Dermis blood vessel endothelial cell (primary cell): ENCODE measurements at regions not wholly inside any gene's neighbourhood (a gene's known extent, or its start where the extent isn't known, plus 50 kb on each side); places are given as distances from the start of the nearest gene placed in this dataset.

ENCODE experiments used
- DNase-seq: peaks from one replicate; pipeline ENCODE4 v3.0.0; 2010

DNA sequence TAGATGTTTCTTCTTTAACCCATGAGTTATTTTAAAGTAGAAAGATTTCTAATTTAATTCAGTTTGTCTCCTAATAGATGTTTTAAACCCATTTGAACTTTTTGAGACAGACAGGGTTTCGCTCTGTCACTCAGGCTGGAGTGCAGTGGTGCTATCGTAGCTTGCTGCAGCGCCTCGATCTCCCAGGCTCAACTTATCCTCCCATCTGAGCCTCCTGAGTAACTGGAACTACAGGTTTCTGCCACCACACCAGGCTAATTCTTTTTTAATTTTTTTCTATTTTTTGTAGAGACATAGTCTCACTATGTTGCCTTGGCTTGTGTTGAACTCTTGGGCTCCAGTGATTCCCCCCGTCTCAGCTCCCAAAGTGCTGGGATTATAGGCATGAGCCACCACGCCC is 53.0 kb upstream of the RAB18 start:
- no peak for DNase-seq

DNA sequence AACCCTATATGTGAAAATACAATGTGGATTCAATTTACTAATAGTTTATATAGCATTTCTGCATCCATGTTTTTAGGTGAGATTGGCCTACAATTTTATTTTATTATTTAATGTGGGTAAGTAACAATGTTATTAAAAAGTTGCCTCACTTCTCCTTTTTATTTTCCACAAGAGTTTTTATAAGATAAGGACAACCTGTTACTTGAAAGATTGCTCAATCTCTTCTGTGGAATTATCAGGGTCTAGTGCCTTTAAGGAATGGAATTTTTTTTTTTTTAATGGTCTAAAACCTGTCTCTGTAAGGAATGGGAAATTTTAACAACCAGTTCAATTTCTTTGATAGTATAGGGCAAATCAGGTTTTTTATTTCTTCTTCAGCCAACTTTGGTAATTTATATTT is 53.9 kb upstream of the RAB18 start:
- no peak for DNase-seq

DNA sequence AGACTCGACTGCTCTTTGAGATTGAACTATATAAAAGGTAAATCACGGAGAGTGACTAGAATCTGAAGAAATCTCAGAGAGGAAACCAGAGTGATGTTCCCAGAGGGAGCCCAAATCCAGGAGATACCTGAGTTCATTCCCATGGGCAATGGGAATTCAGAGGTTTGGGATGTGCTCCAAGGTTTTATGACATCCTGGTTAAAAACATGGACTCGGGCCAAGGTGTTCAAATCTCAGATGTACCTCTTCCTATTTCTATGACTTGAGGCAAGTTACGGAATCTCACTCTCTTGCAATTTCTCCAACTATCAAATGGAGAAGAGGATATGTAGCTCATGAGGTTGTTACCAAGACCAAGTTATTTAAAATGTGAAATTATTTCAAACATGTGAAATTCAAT is 54.5 kb upstream of the RAB18 start:
- no peak for DNase-seq

DNA sequence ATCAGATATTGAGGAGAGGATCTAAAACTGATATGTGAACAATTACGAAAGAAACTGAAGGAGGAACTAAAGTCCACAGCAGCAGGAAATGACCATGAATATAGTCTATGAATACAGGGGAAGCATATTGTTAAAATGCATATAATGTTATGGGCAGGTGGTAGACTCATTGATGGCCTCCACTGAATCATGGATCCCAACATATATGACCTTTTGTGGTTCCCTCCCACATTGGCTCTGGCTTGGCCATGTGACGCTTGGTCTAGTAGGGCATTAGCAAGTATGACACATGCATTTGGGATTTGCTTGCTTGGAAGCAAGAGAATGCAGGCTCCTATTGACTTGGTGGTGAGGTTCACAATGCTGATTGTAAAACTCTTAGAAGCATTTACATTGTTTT is 55.2 kb upstream of the RAB18 start:
- DNase-seq = no peak

- no peak for DNase-seq
These were observed 56.6 kb upstream of the RAB18 start for GRCh38 chr10:27447540-27447939.

DNA sequence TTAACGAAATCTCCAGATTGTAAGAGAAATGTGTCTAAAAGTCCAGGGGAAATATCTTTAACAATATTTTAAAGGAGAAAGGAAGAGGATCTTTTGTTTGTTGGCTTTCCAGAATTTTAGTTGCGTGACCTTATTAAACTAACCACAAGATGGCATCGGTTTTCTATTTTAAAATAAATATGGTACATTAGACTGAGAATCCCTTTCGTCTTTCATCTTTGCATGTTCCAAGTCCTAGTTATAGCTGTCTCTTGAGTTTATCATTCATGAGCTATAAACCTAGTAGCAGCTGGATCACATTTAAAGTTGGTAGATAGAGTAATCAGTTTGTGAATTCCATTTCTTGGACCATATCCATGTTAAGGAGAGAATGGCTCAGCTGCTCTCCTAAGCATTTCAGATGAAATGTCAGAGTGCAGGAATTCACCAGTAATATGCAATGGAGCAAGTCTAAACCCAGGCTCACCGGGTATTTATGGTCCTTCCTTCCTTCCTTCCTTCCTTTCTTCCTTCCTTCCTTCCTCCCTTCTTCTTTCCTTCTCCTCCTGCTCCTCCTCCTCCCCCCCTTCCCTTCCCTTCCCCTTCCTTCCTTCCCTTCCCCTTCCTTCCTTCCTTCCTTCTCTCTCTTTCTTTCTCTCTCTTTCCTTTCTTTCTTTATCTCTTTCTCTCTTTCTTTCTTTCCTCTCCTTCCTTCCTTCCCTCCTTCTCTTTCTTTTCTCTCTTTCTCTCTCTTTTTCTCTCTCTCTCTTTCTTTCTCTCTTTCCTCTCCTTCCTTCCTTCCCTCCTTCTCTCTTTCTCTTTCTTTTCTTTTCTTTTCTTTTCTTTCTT is 57.8 kb upstream of the RAB18 start:
- peak; percentile 55 for DNase-seq

GRCh38 chr10:27445070-27445469 is 59.0 kb upstream of the RAB18 start:
- DNase-seq = no peak

GRCh38 chr10:27440478-27440877 is 63.6 kb upstream of the RAB18 start:
- DNase-seq = no peak

GRCh38 chr10:27440021-27440420 is 64.1 kb upstream of the RAB18 start:
- no peak for DNase-seq

- DNase-seq = no peak
These were observed 65.0 kb upstream of the RAB18 start for GRCh38 chr10:27439101-27439500.

- DNase-seq = no peak
These were observed 66.3 kb upstream of the RAB18 start for GRCh38 chr10:27437775-27438174.

GRCh38 chr10:27436710-27437109 is 67.4 kb upstream of the RAB18 start:
- no peak for DNase-seq

DNA sequence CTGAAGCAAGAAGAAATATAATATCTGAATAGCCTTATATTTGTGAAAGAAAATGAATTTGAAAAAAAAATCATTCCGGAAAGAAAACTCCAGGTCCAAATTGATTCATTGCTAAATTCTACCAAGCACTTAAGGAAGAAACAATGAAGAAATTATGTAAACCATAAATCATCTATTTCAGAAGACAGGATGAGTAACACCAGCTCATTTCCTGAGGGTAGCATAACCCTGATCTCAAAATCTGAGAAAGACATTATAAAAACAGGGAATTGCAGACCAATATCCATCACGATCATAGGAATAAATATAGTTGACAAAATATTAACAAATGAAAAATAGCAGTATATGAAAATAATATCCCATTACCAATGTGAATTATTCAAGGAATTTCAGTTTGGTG is 70.1 kb upstream of the RAB18 start:
- DNase-seq = no peak

- DNase-seq = no peak
These were observed 77.1 kb upstream of the RAB18 start for GRCh38 chr10:27426948-27427467.

DNA sequence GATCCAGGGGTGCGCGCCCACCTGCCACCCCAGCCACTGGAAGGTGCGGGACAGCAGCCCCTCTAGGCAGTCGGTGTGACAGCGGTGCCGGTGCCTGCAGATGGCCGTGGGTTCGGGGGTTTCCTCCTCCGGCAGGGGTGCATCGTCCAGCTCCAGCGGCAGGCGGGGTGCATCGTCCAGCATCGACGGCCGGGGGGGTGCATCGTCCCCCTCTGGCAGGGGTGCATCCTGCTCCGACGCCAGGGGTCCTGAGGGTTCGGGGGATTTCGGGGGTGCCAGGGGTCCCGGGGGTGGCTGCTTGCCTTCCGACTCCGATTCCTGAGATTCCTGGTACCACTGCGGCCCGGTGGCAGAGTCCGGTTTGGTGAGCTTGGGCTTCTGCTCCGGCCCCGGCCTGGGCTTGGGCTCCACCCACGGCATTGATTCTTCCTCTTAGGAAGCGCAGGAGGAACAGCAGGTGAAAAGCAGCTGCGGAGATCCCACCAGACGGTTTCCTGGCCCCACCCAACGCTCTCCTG is 90.2 kb upstream of the RAB18 start:
- no peak for DNase-seq

GRCh38 chr10:27413387-27413786 is 90.7 kb upstream of the RAB18 start:
- no peak for DNase-seq

DNA sequence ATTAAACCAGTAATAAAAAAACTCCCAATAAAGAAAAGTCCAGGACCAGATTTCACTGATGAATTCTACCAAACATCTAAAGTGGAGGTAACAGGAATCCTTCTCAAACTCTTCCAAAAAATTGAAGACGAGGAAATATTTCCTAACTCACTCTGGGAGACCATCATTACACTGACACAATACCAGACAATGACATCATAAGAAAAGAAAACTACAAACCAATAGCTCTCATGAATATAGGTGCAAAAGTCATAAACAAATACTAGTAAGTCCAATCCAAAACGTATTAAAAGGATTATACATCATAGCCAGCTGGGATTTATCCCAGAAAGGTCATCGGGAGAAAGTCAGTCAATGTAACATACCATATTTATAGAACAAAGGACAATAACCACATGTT is 94.0 kb upstream of the RAB18 start:
- DNase-seq = no peak

GRCh38 chr10:27407271-27407670 is 96.8 kb upstream of the RAB18 start:
- DNase-seq = no peak

DNA sequence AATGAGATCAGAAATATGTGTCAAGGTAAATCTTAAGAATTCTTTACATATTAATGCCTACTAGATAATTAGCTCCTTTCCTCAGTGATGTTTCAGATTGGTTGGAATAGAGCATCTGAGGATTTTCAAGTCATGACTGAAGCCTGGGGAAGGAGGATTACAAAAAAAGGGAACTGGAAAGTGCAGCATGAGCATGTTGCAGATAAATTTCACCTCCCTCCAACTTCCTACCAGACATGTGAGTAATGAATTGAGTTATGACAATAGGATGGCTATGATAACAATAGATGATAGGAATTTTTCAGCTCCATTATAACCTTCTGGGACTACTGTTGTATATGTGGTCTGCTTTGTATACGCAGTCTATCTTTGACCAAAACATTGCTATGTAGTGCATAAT is 104.2 kb upstream of the RAB18 start:
- no peak for DNase-seq

- no peak for DNase-seq
These were observed 110.1 kb upstream of the RAB18 start for GRCh38 chr10:27393961-27394360.

DNA sequence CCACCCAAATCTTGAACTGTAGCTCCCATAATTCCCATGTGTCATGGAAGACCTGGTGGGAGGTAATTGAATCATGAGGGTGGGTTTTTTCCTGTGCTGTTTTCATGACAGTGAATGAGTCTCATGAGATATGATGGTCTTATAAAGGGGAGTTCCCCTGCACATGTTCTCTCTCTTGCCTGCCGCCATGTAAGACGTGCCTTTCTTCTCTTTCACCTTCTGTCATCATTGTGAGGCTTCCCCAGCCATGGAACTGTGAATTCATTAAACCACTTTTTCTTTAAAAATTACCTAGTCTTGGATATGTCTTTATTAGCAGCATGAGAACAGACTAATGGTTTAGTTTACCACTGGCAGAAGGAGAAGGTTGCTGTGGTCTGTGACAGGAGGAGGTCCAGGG is 111.5 kb upstream of the RAB18 start:
- no peak for DNase-seq

GRCh38 chr10:27391916-27392315 is 112.2 kb upstream of the RAB18 start:
- DNase-seq = no peak

DNA sequence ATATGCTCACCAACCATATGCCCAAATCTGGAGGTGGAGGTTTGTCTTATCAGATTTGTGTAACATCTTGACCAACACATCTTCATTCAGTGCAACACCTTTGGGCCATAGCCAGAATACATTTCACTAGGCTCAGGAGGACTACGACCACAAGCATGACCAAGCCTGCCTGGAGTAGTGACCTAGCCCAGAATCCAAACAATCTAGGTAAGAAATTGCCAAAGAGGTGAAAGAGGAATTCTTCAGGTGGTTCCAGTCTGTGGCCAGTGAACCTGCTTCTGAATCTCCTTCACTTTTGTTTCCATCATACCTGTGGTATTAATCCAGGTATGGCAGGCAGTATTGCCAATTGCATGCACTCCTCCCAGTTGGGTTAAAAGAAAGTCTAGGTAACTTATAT is 112.8 kb upstream of the RAB18 start:
- no peak for DNase-seq

- no peak for DNase-seq
These were observed 113.4 kb upstream of the RAB18 start for GRCh38 chr10:27390681-27391080.
